Bronchial epithelial cell (primary cell): ENCODE measurements at regions not wholly inside any gene's neighbourhood (a gene's known extent, or its start where the extent isn't known, plus 50 kb on each side); places are given as distances from the start of the nearest gene placed in this dataset.

ENCODE experiments used
- DNase-seq: peaks from one replicate; pipeline ENCODE4 v3.0.0-alpha.2; 2010; ENCODE audit warnings: low read depth
- FAIRE-seq: peaks from 2 replicates; lab custom pipeline; 2011; peaks lifted over from hg19 to GRCh38; lab: Jason Lieb, UNC
- H3K27me3 ChIP-seq: 2 replicates; pipeline ENCODE4 v1.5.1; 2011; ENCODE audit warnings: low read length; ENCODE audit not compliant: control insufficient read depth, insufficient read depth
- H3K36me3 ChIP-seq: 2 replicates; pipeline ENCODE4 v1.5.1; 2011; ENCODE audit warnings: low read length; ENCODE audit not compliant: control insufficient read depth, insufficient read depth
- H3K4me3 ChIP-seq: 2 replicates; pipeline ENCODE4 v1.5.1; 2011; ENCODE audit warnings: mild to moderate bottlenecking, low read depth, low read length, control low read depth
- TF ChIP-seq, protein P1 (sequence below): IDR thresholded peaks from 2 replicates; pipeline ENCODE4 v1.5.1; 2011; ENCODE audit warnings: mild to moderate bottlenecking, moderate library complexity, low read length, control low read depth, inconsistent platforms; ENCODE audit not compliant: insufficient read depth, severe bottlenecking

DNA sequence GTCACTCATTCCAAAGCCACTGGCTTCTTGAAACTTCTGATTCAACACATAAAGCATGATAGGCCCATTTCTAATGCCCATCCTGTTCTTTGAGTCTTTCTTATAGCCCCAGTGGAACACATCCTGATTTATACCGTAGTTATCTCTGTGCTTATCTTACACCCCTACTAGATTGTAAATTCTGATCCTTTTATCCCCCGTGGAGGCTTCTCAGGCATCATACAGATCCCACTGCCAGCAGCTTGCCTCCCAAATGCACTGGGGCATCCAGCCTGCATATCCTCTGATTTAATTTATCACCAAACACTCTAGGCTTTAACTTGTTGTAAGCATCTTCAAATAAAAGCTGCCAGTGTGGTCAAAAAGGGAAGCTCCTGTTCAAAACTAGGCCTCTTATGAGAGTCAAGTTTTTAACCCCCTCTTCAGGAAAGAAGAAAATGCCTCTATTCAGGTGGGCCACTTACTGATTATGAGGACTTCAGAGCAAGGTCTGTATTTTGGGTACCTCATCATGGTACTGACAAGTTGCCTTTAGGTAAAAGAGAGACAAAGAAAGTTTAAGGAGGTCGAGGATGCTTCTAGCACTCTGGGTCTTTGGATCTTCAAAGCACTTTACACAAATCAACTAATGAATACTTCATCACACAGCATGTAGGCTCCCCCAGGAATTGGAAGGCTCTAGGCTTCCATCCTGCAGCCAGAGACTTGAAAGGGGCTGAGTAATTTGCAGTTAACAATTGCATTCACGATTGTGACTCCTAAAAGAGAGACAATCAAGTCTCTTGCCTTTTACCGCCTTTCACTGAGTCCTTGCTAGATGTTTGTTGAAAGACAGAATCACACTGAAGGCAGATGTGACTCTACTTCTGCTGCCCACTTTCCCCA, 95.8 kb upstream of the LDB2 start:
- H3K4me3 ChIP-seq, result no peak overlapping the region
- TF ChIP-seq, protein P1, sequence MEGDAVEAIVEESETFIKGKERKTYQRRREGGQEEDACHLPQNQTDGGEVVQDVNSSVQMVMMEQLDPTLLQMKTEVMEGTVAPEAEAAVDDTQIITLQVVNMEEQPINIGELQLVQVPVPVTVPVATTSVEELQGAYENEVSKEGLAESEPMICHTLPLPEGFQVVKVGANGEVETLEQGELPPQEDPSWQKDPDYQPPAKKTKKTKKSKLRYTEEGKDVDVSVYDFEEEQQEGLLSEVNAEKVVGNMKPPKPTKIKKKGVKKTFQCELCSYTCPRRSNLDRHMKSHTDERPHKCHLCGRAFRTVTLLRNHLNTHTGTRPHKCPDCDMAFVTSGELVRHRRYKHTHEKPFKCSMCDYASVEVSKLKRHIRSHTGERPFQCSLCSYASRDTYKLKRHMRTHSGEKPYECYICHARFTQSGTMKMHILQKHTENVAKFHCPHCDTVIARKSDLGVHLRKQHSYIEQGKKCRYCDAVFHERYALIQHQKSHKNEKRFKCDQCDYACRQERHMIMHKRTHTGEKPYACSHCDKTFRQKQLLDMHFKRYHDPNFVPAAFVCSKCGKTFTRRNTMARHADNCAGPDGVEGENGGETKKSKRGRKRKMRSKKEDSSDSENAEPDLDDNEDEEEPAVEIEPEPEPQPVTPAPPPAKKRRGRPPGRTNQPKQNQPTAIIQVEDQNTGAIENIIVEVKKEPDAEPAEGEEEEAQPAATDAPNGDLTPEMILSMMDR, result no peak
- H3K27me3 ChIP-seq, result no peaks in the 10 kb centered on the region
- no peaks in the 10 kb centered on the region for H3K36me3 ChIP-seq
- FAIRE-seq, result peak; percentile 18
- no peak for DNase-seq

DNA sequence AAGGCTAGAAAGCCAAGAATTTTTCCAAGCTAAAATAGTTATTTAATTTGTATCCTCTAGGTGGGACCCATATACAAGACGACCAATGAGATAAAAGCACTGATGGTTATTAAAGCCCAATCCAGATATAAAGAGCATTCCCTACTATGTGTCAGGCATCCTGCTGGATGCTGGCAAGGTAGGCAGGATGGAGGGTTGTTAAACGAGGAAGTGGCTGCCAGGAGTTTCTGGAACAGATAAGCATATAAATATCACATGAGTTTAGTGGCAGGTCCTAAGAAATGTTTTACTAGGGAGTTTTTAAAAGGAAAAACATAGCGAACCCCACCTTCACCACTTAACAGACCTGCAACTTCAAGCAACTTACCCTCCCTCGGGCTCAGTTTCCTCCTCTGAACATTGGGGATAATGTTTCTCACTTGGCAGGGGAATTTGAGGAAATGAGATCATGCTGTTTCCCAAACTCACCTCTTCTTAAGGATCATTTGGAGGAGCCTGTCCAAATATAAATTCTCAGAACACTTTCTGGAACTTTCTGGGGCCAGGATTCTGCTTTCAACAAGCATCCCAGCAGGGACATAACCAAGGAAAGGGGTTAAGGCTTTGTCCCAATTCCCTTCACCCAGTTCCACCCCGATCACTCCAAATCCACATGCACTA, 94.3 kb upstream of the LDB2 start:
- Histone ChIP-seq H3K4me3 (no peak overlapping the region), H3K36me3 (no peaks in the 10 kb centered on the region), H3K27me3 (no peaks in the 10 kb centered on the region)
- TF ChIP-seq, protein P1, result no peak
- no peak for FAIRE-seq
- no peak for DNase-seq

DNA sequence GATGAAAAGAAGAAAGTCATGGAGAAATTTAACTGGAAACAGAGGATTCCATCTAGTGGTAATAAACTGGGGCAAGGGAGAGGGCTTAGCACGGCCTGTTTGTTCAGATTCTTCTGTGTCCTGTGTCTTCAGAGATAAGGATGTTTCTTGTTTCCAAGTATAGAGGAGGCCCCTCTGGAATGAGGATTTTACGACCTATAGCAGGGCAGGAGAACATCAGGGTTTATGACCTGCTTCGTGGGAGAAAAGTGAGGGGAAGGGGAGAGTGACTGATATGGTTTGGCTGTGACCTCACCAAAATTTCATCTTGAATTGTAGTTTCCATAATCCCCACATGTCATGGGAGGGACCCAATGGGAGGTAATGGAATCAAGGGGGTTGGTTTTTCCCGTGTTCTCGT, 93.0 kb upstream of the LDB2 start:
- TF ChIP-seq, protein P1, result no peak
- no peaks in the 10 kb centered on the region for H3K36me3 ChIP-seq
- no peak overlapping the region for H3K4me3 ChIP-seq
- DNase-seq, result no peak
- FAIRE-seq, result no peak
- H3K27me3 ChIP-seq, result no peaks in the 10 kb centered on the region

DNA sequence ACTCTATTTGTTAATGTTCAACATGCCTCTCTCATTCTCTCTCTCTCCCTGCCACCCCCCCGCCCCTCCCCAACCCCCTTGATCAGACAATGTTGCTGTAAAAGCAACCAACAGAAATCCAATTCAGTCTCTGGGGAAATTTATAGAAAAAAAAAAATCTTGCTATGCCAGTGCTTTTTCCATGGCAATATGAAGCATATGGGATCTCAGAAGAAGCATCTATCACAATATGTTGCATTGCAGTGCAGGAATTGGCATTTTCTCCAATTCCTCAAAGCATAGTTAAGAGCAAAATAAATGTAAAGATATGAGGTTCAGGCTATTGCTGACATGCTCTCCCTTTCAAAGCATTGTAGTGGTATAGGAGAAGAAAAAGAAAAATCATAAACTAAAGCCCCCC, 90.9 kb upstream of the LDB2 start:
- H3K36me3 ChIP-seq, result no peaks in the 10 kb centered on the region
- TF ChIP-seq, protein P1, result no peak

DNA sequence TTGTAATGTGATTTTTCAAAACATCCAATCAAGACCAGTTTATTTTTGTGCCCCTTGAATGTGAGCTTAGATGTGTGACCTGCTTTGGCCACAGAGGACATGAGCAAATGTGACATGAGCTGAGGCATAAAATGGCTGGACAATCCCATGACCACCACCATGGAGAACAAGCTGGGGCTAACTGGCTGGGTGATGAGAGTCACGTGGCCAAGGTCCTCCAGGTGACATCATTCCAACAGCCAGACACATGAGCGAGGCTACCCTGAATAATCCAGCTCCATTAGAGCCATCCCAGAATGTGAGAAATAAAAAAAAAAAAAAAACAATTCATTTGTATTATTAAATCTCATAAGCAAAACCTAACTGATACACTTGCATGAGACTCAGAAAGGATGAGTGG, 90.4 kb upstream of the LDB2 start:
- no peak for FAIRE-seq
- H3K36me3 ChIP-seq, result no peaks in the 10 kb centered on the region
- H3K4me3 ChIP-seq, result no peak overlapping the region
- no peak for DNase-seq
- no peaks in the 10 kb centered on the region for H3K27me3 ChIP-seq
- TF ChIP-seq, protein P1, result no peak

More for the DNA sequence above, 90.9 kb upstream of the LDB2 start:
- no peak for DNase-seq
- H3K27me3 ChIP-seq, result no peaks in the 10 kb centered on the region
- FAIRE-seq, result no peak
- no peak overlapping the region for H3K4me3 ChIP-seq
